B cell (primary cell): ENCODE measurements at regions not wholly inside any gene's neighbourhood (a gene's known extent, or its start where the extent isn't known, plus 50 kb on each side); places are given as distances from the start of the nearest gene placed in this dataset.

Experiments
- ATAC-seq: fragments of 200-7000 bp; cut with Tn5 transposase; one replicate; pipeline ENCODE4 v1.10.0; 2021; ENCODE audit warnings: low read depth, mild to moderate bottlenecking, moderate number of reproducible peaks, moderate library complexity
- CTCF ChIA-PET: fragments of 350-600 bp; sonication (Branson Sonifier 250); formaldehyde crosslinking; loops from one replicate; lab custom pipeline; 2021; ENCODE audit warnings: antibody characterized with exemption, inconsistent platforms; lab: Charles Lee
- POLR2A ChIA-PET: fragments of 350-600 bp; sonication (Branson Sonifier 250); formaldehyde crosslinking; loops from one replicate; lab custom pipeline; 2021; ENCODE audit warnings: antibody characterized with exemption; lab: Charles Lee
- DNase-seq: peaks from one replicate; pipeline ENCODE4 v3.0.0; 2013
- H2AFZ ChIP-seq: 2 replicates; pipeline ENCODE4 v1.6.1; 2012; ENCODE audit warnings: mild to moderate bottlenecking, low read depth, low read length; ENCODE audit not compliant: insufficient read depth, poor library complexity, severe bottlenecking
- H3K27ac ChIP-seq, 2 donors: 1 replicate in 1 of 2; 2 replicates in 1 of 2; pipeline ENCODE4 v1.5.1; 2012 to 2013; ENCODE audit warnings: low read length in 2 of 2, mild to moderate bottlenecking in 2 of 2, moderate library complexity in 1 of 2
- H3K27me3 ChIP-seq, 4 experiments: fragments of 200-600 bp in 1 of 4; sonication (generic) in 1 of 4; replicated peaks in 1 of 4; 1 replicate in 2 of 4; 2 replicates in 2 of 4; pipeline versions ENCODE4 v1.6.1 to v1.7.0; 2013 to 2016; ENCODE audit warnings: low read length in 3 of 4, mild to moderate bottlenecking in 2 of 4, mixed read lengths in 1 of 4, moderate library complexity in 1 of 4; ENCODE audit not compliant: insufficient read depth in 4 of 4, control insufficient read depth in 3 of 4; ENCODE audit errors: control extremely low read depth in 1 of 4
- H3K36me3 ChIP-seq, 2 experiments: replicated peaks in 1 of 2; 1 replicate in 1 of 2; 2 replicates in 1 of 2; pipeline versions ENCODE4 v1.6.1 to v1.7.1; 2013; ENCODE audit warnings: low read length in 1 of 2; ENCODE audit not compliant: insufficient read depth in 2 of 2, control insufficient read depth in 1 of 2; ENCODE audit errors: control extremely low read depth in 1 of 2, extremely low read depth in 1 of 2
- H3K4me1 ChIP-seq, 2 donors: fragments of 200-600 bp in 1 of 2; sonication (generic) in 1 of 2; 1 replicate in 1 of 2; 2 replicates in 1 of 2; pipeline versions ENCODE4 v1.5.1 to v1.6.1; 2013 to 2017; ENCODE audit warnings: low read length in 2 of 2; ENCODE audit not compliant: control insufficient read depth in 2 of 2, insufficient read depth in 2 of 2
- H3K4me2 ChIP-seq: replicated peaks from 2 replicates; pipeline ENCODE3; 2012; ENCODE audit warnings: mild to moderate bottlenecking, low read depth, low read length; ENCODE audit not compliant: poor library complexity, severe bottlenecking
- H3K4me3 ChIP-seq, 5 experiments: fragments of 200-600 bp in 1 of 5; sonication (generic) in 1 of 5; 1 replicate in 3 of 5; 2 replicates in 2 of 5; pipeline versions ENCODE4 v1.5.1 to v1.7.0; 2011 to 2016; ENCODE audit warnings: low read length in 4 of 5, mild to moderate bottlenecking in 4 of 5, low read depth in 2 of 5, control low read depth in 1 of 5, moderate library complexity in 1 of 5; ENCODE audit not compliant: insufficient read depth in 1 of 5; ENCODE audit errors: control extremely low read depth in 1 of 5, extremely low read depth in 1 of 5
- H3K79me2 ChIP-seq: fragments of 200-600 bp; sonication (generic); one replicate; pipeline ENCODE4 v1.6.0; 2016; ENCODE audit warnings: low read length; ENCODE audit not compliant: control insufficient read depth, insufficient read depth
- H3K9ac ChIP-seq: fragments of 200-600 bp; sonication (generic); 2 replicates; pipeline ENCODE4 v1.6.1; 2017; ENCODE audit warnings: mild to moderate bottlenecking, low read length, moderate library complexity
- H3K9me3 ChIP-seq, 3 donors: one replicate each; pipeline versions ENCODE4 v1.6.1 to v1.7.1; 2013; ENCODE audit warnings: low read length in 2 of 3; ENCODE audit not compliant: control insufficient read depth in 2 of 3, insufficient read depth in 1 of 3; ENCODE audit errors: control extremely low read depth in 1 of 3
- H4K20me1 ChIP-seq: 2 replicates; pipeline ENCODE4 v1.6.0; 2012; ENCODE audit warnings: mild to moderate bottlenecking, low read length; ENCODE audit not compliant: insufficient read depth, control insufficient read depth, poor library complexity, severe bottlenecking
- H3K27ac Mint-ChIP-seq: one replicate; pipeline ENCODE4 v1.8.0; 2021; ENCODE audit warnings: mixed read lengths
- H3K27me3 Mint-ChIP-seq: one replicate; pipeline ENCODE4 v1.8.0; 2021; ENCODE audit warnings: mixed read lengths
- H3K4me1 Mint-ChIP-seq: one replicate; pipeline ENCODE4 v1.8.0; 2021; ENCODE audit warnings: mixed read lengths
- H3K4me3 Mint-ChIP-seq: one replicate; pipeline ENCODE4 v1.8.0; 2021; ENCODE audit warnings: mixed read lengths
- H3K9me3 Mint-ChIP-seq: one replicate; pipeline ENCODE4 v1.8.0; 2022; ENCODE audit warnings: mixed read lengths; ENCODE audit not compliant: insufficient read depth
- CTCF ChIP-seq: fragments of 200-600 bp; IDR thresholded peaks from one replicate; pipeline ENCODE4 v1.8.0; 2022; ENCODE audit warnings: antibody characterized with exemption, mild to moderate bottlenecking
- EZH2 ChIP-seq: IDR thresholded peaks from 2 replicates; pipeline ENCODE4 v1.6.1; 2012; ENCODE audit warnings: borderline replicate concordance, low read depth, mild to moderate bottlenecking, moderate library complexity, low read length; ENCODE audit not compliant: insufficient read depth, poor library complexity, severe bottlenecking
- WGBS: methylation state at CpG from one replicate; pipeline ENCODE4 v1.1.5; 2013; ENCODE audit warnings: missing lambda C conversion rate; ENCODE audit not compliant: insufficient coverage; 5-methylcytosine and 5-hydroxymethylcytosine counted together
- intact Hi-C: fragments of 100-400 bp; cut with micrococcal nuclease; formaldehyde crosslinking; loops from one replicate; pipeline ENCODE4 v1.10.0; 2022

DNA sequence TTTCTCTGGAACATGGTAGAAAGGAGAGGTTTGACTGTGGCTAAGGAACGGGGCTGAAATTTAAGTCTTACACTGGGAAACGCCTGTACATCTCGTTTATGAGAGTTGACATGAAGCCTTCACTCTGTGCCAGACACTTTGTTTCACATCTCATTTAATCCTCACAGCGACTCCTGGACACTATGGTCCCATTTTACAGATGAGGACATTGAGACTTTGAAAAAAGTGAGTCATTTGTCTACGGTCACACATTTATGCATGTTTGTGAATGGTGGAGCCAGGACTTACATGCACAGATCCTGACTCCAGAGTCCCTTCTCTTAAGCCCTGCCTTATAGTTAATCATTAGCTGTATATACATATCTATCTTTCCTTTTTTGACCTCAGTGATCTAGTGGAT lies 318.4 kb upstream of the EEF2KMT start:
- H3K4me3 ChIP-seq = no peak overlapping the region
- H3K9me3 ChIP-seq = peaks cover 0 to 6% (median 0%) of the 10 kb centered on the region in 3 donors
- no peak overlapping the region for H3K27ac ChIP-seq
- H3K27me3 ChIP-seq = no peaks in the 10 kb centered on the region
- POLR2A ChIA-PET = no interaction called here
- H3K9ac ChIP-seq = no peak overlapping the region
- Mint-ChIP-seq H3K4me3 (no peak overlapping the region), H3K27me3 (peaks cover 3% of the 10 kb centered on the region), H3K27ac (peak overlapping the region; percentile 7), H3K4me1 (no peaks in the 10 kb centered on the region), H3K9me3 (no peaks in the 10 kb centered on the region)
- H3K36me3 ChIP-seq = no peaks in the 10 kb centered on the region
- WGBS = 100% methylated on average over 1 of the region's 5 CpGs
- intact Hi-C loops = no loop called here
- CTCF ChIA-PET = no interaction called here
- H3K4me1 ChIP-seq = no peaks in the 10 kb centered on the region
- no peaks in the 10 kb centered on the region for H3K79me2 ChIP-seq
- ATAC-seq (no peak), DNase-seq (no peak)
- no peak overlapping the region for H3K4me2 ChIP-seq
- H2AFZ ChIP-seq = no peak overlapping the region
- no peaks in the 10 kb centered on the region for H4K20me1 ChIP-seq
- no peak for TF ChIP-seq EZH2
- no peak for TF ChIP-seq CTCF

- Mint-ChIP-seq H3K4me1 (no peaks in the 10 kb centered on the region), H3K4me3 (no peak overlapping the region), H3K27ac (no peak overlapping the region), H3K9me3 (no peaks in the 10 kb centered on the region), H3K27me3 (peaks cover 3% of the 10 kb centered on the region)
- intact Hi-C loops = no loop called here
- WGBS = no CpG with 5 or more reads among the region's 7 CpGs
- Histone ChIP-seq H3K27me3 (no peaks in the 10 kb centered on the region), H3K9me3 (peaks cover 0 to 6% (median 0%) of the 10 kb centered on the region in 3 donors), H3K4me2 (no peak overlapping the region), H3K27ac (no peak overlapping the region), H3K9ac (no peak overlapping the region), H3K79me2 (no peaks in the 10 kb centered on the region), H4K20me1 (no peaks in the 10 kb centered on the region), H2AFZ (no peak overlapping the region), H3K4me1 (no peaks in the 10 kb centered on the region), H3K4me3 (no peak overlapping the region), H3K36me3 (no peaks in the 10 kb centered on the region)
- ATAC-seq (no peak), DNase-seq (no peak)
- TF ChIP-seq EZH2 (no peak), CTCF (no peak)
- ChIA-PET POLR2A (no interaction called here), CTCF (no interaction called here)
These were observed 317.5 kb upstream of the EEF2KMT start for GRCh38 chr16:5415123-5415522.
